K562 (cell line): ENCODE measurements at regions not wholly inside any gene's neighbourhood (a gene's known extent, or its start where the extent isn't known, plus 50 kb on each side); places are given as distances from the start of the nearest gene placed in this dataset.

Source experiments
- FOXJ2 ChIP-seq: fragments of 200-800 bp; sonication (Bioruptor generic); IDR thresholded peaks from 2 replicates; pipeline ENCODE4 v1.6.1; 2016; ENCODE audit warnings: missing genetic modification characterization, missing compliant biosample characterization
- FOXK2 ChIP-seq, 2 experiments: fragments of 450-650 bp; IDR thresholded peaks in 1 of 2; conservative IDR thresholded peaks in 1 of 2; 2 replicates each; pipeline ENCODE4 v1.6.1; 2016; ENCODE audit warnings: low read depth in 2 of 2, mild to moderate bottlenecking in 1 of 2
- HDGF ChIP-seq: fragments of 450-650 bp; IDR thresholded peaks from 2 replicates; pipeline ENCODE4 v1.6.1; 2016
- L3MBTL2 ChIP-seq: fragments of 450-650 bp; IDR thresholded peaks from 2 replicates; pipeline ENCODE4 v1.6.1; 2016; ENCODE audit warnings: mild to moderate bottlenecking, moderate library complexity
- MAFF ChIP-seq: IDR thresholded peaks from 2 replicates; pipeline ENCODE4 v1.6.1; 2012; ENCODE audit warnings: low read length, improper control_type of control experiment
- NFYB ChIP-seq: IDR thresholded peaks from 2 replicates; pipeline ENCODE4 v1.6.1; 2011; ENCODE audit warnings: mild to moderate bottlenecking, moderate library complexity; ENCODE audit not compliant: insufficient read length; ENCODE audit errors: extremely low read depth
- PHF8 ChIP-seq: fragments of 200-600 bp; sonication (generic); IDR thresholded peaks from 2 replicates; pipeline ENCODE4 v1.6.1; 2012; ENCODE audit warnings: mixed run types, mild to moderate bottlenecking, inconsistent platforms, low read length, moderate library complexity, borderline replicate concordance
- SMAD4 ChIP-seq: fragments of 250-450 bp; sonication (Bioruptor Pico); conservative IDR thresholded peaks from 2 replicates; pipeline ENCODE4 v1.8.0; 2021; ENCODE audit warnings: inconsistent platforms, mild to moderate bottlenecking, moderate library complexity
- SREBF2 ChIP-seq: sonication (generic); formaldehyde crosslinking; IDR thresholded peaks from 2 replicates; pipeline ENCODE4 v1.4.0; 2020; ENCODE audit warnings: mild to moderate bottlenecking, missing genetic modification reagents
- ZNF175 ChIP-seq: fragments of 200-800 bp; sonication (Bioruptor generic); IDR thresholded peaks from 2 replicates; pipeline ENCODE4 v1.6.1; 2016; ENCODE audit warnings: low read depth, mild to moderate bottlenecking, missing genetic modification characterization, missing compliant biosample characterization
- TF ChIP-seq, protein P1 (sequence below): IDR thresholded peaks from 2 replicates; pipeline ENCODE4 v1.6.1; 2014; ENCODE audit warnings: antibody characterized with exemption
- TF ChIP-seq, protein P2 (sequence below): sonication (generic); formaldehyde crosslinking; IDR thresholded peaks from 2 replicates; pipeline ENCODE4 v1.8.0; 2022; ENCODE audit warnings: mild to moderate bottlenecking, missing genetic modification reagents, borderline replicate concordance
- TF ChIP-seq, protein P3 (sequence below): fragments of 450-650 bp; IDR thresholded peaks from 2 replicates; pipeline ENCODE4 v1.6.1; 2016; ENCODE audit warnings: mild to moderate bottlenecking, moderate library complexity

DNA sequence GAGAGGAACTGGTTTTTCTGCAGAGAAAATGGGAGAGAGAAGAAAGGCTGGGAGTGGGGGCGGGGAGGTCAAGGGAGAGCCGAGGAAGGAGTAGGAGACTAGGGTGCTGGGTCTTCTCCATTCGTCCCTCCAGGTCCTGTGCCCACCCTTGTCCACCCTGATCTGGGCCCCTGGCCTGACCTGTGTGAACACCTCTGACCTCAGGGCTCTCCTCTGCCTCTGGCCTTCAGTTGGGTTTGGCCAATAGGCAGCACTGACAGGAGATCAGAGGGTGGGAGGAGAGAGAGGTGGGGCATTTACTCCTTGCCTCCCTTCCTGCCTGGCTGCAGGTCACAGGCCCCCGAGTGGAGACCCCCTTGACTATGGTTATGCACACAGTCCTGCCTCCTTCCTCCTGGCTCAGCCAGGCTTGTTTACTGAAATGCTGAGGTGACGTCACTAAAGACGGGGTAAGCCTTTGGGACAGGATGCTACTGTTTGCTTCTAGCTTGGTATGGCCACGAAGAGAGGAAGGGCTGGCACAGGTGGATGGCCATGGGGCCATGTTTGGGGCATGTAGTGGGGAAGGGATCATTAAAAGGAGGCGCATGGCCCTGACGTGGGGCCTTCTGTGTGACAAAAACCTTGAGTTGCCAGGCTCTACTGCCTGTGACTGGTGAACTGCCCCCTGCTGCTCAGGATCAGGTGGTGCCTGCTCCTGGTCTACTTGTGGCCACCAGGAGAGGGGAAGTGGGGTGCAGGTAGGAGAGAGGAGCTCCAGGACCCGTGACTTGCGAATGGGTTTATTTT is 248.7 kb upstream of the CSF3R start (continued):
- 0 out of 4 replicates have a peak, but pooled peaks of 1 of the 2 experiments have one; percentile 28 for TF ChIP-seq FOXK2 (conservative IDR thresholded peaks at IDR 0.05 in 1 of 2, IDR thresholded peaks at IDR 0.05 in 1 of 2; ENCODE audit: low read depth in 2 of 2)
- no peak for TF ChIP-seq MAFF
- TF ChIP-seq PHF8: no peak
- TF ChIP-seq FOXJ2 (tag): no peak
- TF ChIP-seq, protein P1, sequence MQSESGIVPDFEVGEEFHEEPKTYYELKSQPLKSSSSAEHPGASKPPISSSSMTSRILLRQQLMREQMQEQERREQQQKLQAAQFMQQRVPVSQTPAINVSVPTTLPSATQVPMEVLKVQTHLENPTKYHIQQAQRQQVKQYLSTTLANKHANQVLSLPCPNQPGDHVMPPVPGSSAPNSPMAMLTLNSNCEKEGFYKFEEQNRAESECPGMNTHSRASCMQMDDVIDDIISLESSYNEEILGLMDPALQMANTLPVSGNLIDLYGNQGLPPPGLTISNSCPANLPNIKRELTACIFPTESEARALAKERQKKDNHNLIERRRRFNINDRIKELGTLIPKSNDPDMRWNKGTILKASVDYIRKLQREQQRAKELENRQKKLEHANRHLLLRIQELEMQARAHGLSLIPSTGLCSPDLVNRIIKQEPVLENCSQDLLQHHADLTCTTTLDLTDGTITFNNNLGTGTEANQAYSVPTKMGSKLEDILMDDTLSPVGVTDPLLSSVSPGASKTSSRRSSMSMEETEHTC: no peak
- TF ChIP-seq, protein P2, sequence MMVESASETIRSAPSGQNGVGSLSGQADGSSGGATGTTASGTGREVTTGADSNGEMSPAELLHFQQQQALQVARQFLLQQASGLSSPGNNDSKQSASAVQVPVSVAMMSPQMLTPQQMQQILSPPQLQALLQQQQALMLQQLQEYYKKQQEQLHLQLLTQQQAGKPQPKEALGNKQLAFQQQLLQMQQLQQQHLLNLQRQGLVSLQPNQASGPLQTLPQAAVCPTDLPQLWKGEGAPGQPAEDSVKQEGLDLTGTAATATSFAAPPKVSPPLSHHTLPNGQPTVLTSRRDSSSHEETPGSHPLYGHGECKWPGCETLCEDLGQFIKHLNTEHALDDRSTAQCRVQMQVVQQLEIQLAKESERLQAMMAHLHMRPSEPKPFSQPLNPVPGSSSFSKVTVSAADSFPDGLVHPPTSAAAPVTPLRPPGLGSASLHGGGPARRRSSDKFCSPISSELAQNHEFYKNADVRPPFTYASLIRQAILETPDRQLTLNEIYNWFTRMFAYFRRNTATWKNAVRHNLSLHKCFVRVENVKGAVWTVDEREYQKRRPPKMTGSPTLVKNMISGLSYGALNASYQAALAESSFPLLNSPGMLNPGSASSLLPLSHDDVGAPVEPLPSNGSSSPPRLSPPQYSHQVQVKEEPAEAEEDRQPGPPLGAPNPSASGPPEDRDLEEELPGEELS (CRISPR knock-in tag): no peak
- no peak for TF ChIP-seq ZNF175 (CRISPR knock-in tag)
- TF ChIP-seq L3MBTL2: peak; percentile 72; the same call in 1 of the 2 replicates
- TF ChIP-seq SMAD4 (CRISPR knock-in tag): no peak
- TF ChIP-seq, protein P3, sequence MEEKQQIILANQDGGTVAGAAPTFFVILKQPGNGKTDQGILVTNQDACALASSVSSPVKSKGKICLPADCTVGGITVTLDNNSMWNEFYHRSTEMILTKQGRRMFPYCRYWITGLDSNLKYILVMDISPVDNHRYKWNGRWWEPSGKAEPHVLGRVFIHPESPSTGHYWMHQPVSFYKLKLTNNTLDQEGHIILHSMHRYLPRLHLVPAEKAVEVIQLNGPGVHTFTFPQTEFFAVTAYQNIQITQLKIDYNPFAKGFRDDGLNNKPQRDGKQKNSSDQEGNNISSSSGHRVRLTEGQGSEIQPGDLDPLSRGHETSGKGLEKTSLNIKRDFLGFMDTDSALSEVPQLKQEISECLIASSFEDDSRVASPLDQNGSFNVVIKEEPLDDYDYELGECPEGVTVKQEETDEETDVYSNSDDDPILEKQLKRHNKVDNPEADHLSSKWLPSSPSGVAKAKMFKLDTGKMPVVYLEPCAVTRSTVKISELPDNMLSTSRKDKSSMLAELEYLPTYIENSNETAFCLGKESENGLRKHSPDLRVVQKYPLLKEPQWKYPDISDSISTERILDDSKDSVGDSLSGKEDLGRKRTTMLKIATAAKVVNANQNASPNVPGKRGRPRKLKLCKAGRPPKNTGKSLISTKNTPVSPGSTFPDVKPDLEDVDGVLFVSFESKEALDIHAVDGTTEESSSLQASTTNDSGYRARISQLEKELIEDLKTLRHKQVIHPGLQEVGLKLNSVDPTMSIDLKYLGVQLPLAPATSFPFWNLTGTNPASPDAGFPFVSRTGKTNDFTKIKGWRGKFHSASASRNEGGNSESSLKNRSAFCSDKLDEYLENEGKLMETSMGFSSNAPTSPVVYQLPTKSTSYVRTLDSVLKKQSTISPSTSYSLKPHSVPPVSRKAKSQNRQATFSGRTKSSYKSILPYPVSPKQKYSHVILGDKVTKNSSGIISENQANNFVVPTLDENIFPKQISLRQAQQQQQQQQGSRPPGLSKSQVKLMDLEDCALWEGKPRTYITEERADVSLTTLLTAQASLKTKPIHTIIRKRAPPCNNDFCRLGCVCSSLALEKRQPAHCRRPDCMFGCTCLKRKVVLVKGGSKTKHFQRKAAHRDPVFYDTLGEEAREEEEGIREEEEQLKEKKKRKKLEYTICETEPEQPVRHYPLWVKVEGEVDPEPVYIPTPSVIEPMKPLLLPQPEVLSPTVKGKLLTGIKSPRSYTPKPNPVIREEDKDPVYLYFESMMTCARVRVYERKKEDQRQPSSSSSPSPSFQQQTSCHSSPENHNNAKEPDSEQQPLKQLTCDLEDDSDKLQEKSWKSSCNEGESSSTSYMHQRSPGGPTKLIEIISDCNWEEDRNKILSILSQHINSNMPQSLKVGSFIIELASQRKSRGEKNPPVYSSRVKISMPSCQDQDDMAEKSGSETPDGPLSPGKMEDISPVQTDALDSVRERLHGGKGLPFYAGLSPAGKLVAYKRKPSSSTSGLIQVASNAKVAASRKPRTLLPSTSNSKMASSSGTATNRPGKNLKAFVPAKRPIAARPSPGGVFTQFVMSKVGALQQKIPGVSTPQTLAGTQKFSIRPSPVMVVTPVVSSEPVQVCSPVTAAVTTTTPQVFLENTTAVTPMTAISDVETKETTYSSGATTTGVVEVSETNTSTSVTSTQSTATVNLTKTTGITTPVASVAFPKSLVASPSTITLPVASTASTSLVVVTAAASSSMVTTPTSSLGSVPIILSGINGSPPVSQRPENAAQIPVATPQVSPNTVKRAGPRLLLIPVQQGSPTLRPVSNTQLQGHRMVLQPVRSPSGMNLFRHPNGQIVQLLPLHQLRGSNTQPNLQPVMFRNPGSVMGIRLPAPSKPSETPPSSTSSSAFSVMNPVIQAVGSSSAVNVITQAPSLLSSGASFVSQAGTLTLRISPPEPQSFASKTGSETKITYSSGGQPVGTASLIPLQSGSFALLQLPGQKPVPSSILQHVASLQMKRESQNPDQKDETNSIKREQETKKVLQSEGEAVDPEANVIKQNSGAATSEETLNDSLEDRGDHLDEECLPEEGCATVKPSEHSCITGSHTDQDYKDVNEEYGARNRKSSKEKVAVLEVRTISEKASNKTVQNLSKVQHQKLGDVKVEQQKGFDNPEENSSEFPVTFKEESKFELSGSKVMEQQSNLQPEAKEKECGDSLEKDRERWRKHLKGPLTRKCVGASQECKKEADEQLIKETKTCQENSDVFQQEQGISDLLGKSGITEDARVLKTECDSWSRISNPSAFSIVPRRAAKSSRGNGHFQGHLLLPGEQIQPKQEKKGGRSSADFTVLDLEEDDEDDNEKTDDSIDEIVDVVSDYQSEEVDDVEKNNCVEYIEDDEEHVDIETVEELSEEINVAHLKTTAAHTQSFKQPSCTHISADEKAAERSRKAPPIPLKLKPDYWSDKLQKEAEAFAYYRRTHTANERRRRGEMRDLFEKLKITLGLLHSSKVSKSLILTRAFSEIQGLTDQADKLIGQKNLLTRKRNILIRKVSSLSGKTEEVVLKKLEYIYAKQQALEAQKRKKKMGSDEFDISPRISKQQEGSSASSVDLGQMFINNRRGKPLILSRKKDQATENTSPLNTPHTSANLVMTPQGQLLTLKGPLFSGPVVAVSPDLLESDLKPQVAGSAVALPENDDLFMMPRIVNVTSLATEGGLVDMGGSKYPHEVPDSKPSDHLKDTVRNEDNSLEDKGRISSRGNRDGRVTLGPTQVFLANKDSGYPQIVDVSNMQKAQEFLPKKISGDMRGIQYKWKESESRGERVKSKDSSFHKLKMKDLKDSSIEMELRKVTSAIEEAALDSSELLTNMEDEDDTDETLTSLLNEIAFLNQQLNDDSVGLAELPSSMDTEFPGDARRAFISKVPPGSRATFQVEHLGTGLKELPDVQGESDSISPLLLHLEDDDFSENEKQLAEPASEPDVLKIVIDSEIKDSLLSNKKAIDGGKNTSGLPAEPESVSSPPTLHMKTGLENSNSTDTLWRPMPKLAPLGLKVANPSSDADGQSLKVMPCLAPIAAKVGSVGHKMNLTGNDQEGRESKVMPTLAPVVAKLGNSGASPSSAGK: 0 out of 2 replicates have a peak, but pooled peaks have one; percentile 23
- TF ChIP-seq HDGF: no peak
- TF ChIP-seq NFYB: no peak
- TF ChIP-seq SREBF2: no peak
